Neural progenitor cell (in vitro differentiated cells): ENCODE measurements at regions not wholly inside any gene's neighbourhood (a gene's known extent, or its start where the extent isn't known, plus 50 kb on each side); places are given as distances from the start of the nearest gene placed in this dataset.
"Not testable (repeated sequence)": the region's sequence is repeated elsewhere in the genome, so short reads cannot be mapped to it uniquely, and the experiment has no call there.

Experiments used
- EZH2 ChIP-seq: fragments of 200-600 bp; sonication (generic); IDR thresholded peaks from 2 replicates; pipeline ENCODE4 v1.6.1; 2017; ENCODE audit warnings: antibody characterized with exemption, mild to moderate bottlenecking, moderate library complexity
- TF ChIP-seq, protein P1 (sequence below): fragments of 200-600 bp; sonication (generic); IDR thresholded peaks from 2 replicates; pipeline ENCODE4 v1.5.1; 2017; ENCODE audit warnings: antibody characterized with exemption, mild to moderate bottlenecking

GRCh38 chr1:143905214-143906179 is 66.3 kb downstream of the FAM72C start:
- TF ChIP-seq, protein P1, sequence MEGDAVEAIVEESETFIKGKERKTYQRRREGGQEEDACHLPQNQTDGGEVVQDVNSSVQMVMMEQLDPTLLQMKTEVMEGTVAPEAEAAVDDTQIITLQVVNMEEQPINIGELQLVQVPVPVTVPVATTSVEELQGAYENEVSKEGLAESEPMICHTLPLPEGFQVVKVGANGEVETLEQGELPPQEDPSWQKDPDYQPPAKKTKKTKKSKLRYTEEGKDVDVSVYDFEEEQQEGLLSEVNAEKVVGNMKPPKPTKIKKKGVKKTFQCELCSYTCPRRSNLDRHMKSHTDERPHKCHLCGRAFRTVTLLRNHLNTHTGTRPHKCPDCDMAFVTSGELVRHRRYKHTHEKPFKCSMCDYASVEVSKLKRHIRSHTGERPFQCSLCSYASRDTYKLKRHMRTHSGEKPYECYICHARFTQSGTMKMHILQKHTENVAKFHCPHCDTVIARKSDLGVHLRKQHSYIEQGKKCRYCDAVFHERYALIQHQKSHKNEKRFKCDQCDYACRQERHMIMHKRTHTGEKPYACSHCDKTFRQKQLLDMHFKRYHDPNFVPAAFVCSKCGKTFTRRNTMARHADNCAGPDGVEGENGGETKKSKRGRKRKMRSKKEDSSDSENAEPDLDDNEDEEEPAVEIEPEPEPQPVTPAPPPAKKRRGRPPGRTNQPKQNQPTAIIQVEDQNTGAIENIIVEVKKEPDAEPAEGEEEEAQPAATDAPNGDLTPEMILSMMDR = not testable (repeated sequence)
- not testable (repeated sequence) for TF ChIP-seq EZH2
